ENCODE measurements at regions not wholly inside any gene's neighbourhood (a gene's known extent, or its start where the extent isn't known, plus 50 kb on each side); places are given as distances from the start of the nearest gene placed in this dataset.

- no peak for TF ChIP-seq STAT5A (IDR thresholded peaks at IDR 0.05; ENCODE audit: borderline replicate concordance, low read length)
- no peak for TF ChIP-seq ZNF551 (CRISPR knock-in tag; IDR thresholded peaks at IDR 0.05)
- TF ChIP-seq RHOXF2B (CRISPR knock-in tag; conservative IDR thresholded peaks at IDR 0.05): no peak
- TF ChIP-seq FOXJ2 (tag; IDR thresholded peaks at IDR 0.05): no peak
- no peak for TF ChIP-seq FOXA3 (CRISPR knock-in tag; conservative IDR thresholded peaks at IDR 0.05 in 1 of 2, IDR thresholded peaks at IDR 0.05 in 1 of 2)
- TF ChIP-seq USF2 (CRISPR knock-in tag; IDR thresholded peaks at IDR 0.05): no peak
- TF ChIP-seq ZNF384 (IDR thresholded peaks at IDR 0.05; ENCODE audit: low read depth, low read length): no peak
- TF ChIP-seq EP300 (IDR thresholded peaks at IDR 0.05; ENCODE audit: low read length): no peak
- no peak for TF ChIP-seq POLR2A (conservative IDR thresholded peaks at IDR 0.05)
- no peak for TF ChIP-seq E2F4 (CRISPR knock-in tag; IDR thresholded peaks at IDR 0.05; ENCODE audit: low read depth)
- TF ChIP-seq RAD21 (CRISPR knock-in tag; conservative IDR thresholded peaks at IDR 0.05 in 1 of 2, IDR thresholded peaks at IDR 0.05 in 1 of 2): no peak
- TF ChIP-seq CTCF (IDR thresholded peaks at IDR 0.05 in 2 of 3, conservative IDR thresholded peaks at IDR 0.05 in 1 of 3; ENCODE audit: insufficient read depth in 2 of 3, low read depth in 1 of 3, low read length in 3 of 3): no peak
Measured at GRCh38 chr7:38016567-38016966, 96.1 kb downstream of the EPDR1 start.
